MCF 10A (cell line): ENCODE measurements at regions not wholly inside any gene's neighbourhood (a gene's known extent, or its start where the extent isn't known, plus 50 kb on each side); places are given as distances from the start of the nearest gene placed in this dataset.

Experiments
- BruUV-seq: library from RNA; stranded (reverse); fragments of 400-500 nt; replicated peaks from 2 replicates; lab custom pipeline; 2021; lab: Mats Ljungman, UMichigan
- CTCF ChIA-PET: fragments of 300-600 bp; sonication (Branson Sonifier 250); formaldehyde crosslinking; extraction: SDS; loops from one replicate; lab custom pipeline; 2021; ENCODE audit warnings: antibody characterized with exemption, inconsistent platforms; lab: Yijun Ruan, JAX
- POLR2A ChIA-PET: fragments of 300-600, 350-650 bp; sonication (Branson Sonifier 250); formaldehyde crosslinking; extraction: SDS; loops from one replicate; lab custom pipeline; 2020; ENCODE audit warnings: antibody characterized with exemption, inconsistent platforms; lab: Yijun Ruan, JAX
- DNase-seq: peaks from one replicate; pipeline ENCODE4 v3.0.0-alpha.2; 2018; ENCODE audit not compliant: unreplicated experiment
- H3K27ac Mint-ChIP-seq: one replicate; pipeline ENCODE4 v1.8.0; 2022; ENCODE audit warnings: mild to moderate bottlenecking, low read depth, mixed read lengths; ENCODE audit not compliant: unreplicated experiment
- H3K27me3 Mint-ChIP-seq: one replicate; pipeline ENCODE4 v1.8.0; 2022; ENCODE audit warnings: mixed read lengths; ENCODE audit not compliant: insufficient read depth, unreplicated experiment
- H3K36me3 Mint-ChIP-seq: one replicate; pipeline ENCODE4 v1.8.0; 2022; ENCODE audit warnings: mild to moderate bottlenecking, moderate library complexity, mixed read lengths; ENCODE audit not compliant: insufficient read depth, unreplicated experiment
- H3K4me1 Mint-ChIP-seq: one replicate; pipeline ENCODE4 v1.8.0; 2022; ENCODE audit warnings: mixed read lengths; ENCODE audit not compliant: insufficient read depth, unreplicated experiment
- H3K4me3 Mint-ChIP-seq: one replicate; pipeline ENCODE4 v1.8.0; 2022; ENCODE audit warnings: mild to moderate bottlenecking, moderate library complexity, mixed read lengths; ENCODE audit not compliant: unreplicated experiment
- H3K9me3 Mint-ChIP-seq: one replicate; pipeline ENCODE4 v1.8.0; 2022; ENCODE audit warnings: mixed read lengths; ENCODE audit not compliant: unreplicated experiment
- CTCF ChIP-seq: fragments of 200-600 bp; IDR thresholded peaks from one replicate; pipeline ENCODE4 v1.8.0; 2022; ENCODE audit warnings: antibody characterized with exemption, mild to moderate bottlenecking; ENCODE audit not compliant: unreplicated experiment
- intact Hi-C: fragments of 100-400 bp; cut with micrococcal nuclease; formaldehyde crosslinking; loops from 2 replicates; pipeline ENCODE4 v1.14.1; 2022

GRCh38 chr2:120814352-120814751 lies 78.7 kb downstream of the GLI2 start:
- DNase-seq, result no peak
- Mint-ChIP-seq H3K36me3 (no peaks in the 10 kb centered on the region), H3K27ac (no peak overlapping the region), H3K9me3 (no peaks in the 10 kb centered on the region), H3K4me1 (peaks cover 6% of the 10 kb centered on the region), H3K27me3 (peaks cover 33% of the 10 kb centered on the region), H3K4me3 (no peak overlapping the region)
- no TSS peak for BruUV-seq
- no peak for TF ChIP-seq CTCF
- CTCF ChIA-PET, result no interaction called here
- intact Hi-C loops, result no loop called here
- POLR2A ChIA-PET, result no interaction called here

GRCh38 chr2:120815292-120815691 lies 79.6 kb downstream of the GLI2 start:
- DNase-seq, result no peak
- H3K27me3 Mint-ChIP-seq, result peaks cover 33% of the 10 kb centered on the region
- POLR2A ChIA-PET, result no interaction called here
- CTCF ChIA-PET, result interaction anchor here (0.6 kb wide), 1 partner anchor 17 kb away, joined by 3 read pairs; no protein-coding TSS in a partner anchor
- TF ChIP-seq CTCF, result no peak
- H3K36me3 Mint-ChIP-seq, result no peaks in the 10 kb centered on the region
- BruUV-seq, result no TSS peak
- H3K27ac Mint-ChIP-seq, result no peak overlapping the region
- peaks cover 6% of the 10 kb centered on the region for H3K4me1 Mint-ChIP-seq
- no peak overlapping the region for H3K4me3 Mint-ChIP-seq
- intact Hi-C loops, result no loop called here
- no peaks in the 10 kb centered on the region for H3K9me3 Mint-ChIP-seq

- Mint-ChIP-seq H3K27ac (no peak overlapping the region), H3K4me1 (peaks cover 6% of the 10 kb centered on the region), H3K36me3 (no peaks in the 10 kb centered on the region), H3K4me3 (no peak overlapping the region), H3K27me3 (peaks cover 22% of the 10 kb centered on the region), H3K9me3 (no peaks in the 10 kb centered on the region)
- no TSS peak for BruUV-seq
- ChIA-PET CTCF (interaction anchor here (0.6 kb wide), 2 partner anchors 264 to 287 kb away, joined by 3 read pairs; no protein-coding TSS in a partner anchor), POLR2A (interaction anchor here (1.3 kb wide), 1 partner anchor 47 kb away, joined by 4 read pairs; no protein-coding TSS in a partner anchor)
- intact Hi-C loops, result no loop called here
- no peak for TF ChIP-seq CTCF
- DNase-seq, result no peak
These were observed 81.7 kb downstream of the GLI2 start for GRCh38 chr2:120817136-120817955.

- intact Hi-C loops, result no loop called here
- Mint-ChIP-seq H3K4me1 (peaks cover 6% of the 10 kb centered on the region), H3K4me3 (no peak overlapping the region), H3K9me3 (no peaks in the 10 kb centered on the region), H3K27me3 (peaks cover 17% of the 10 kb centered on the region), H3K27ac (no peak overlapping the region), H3K36me3 (no peaks in the 10 kb centered on the region)
- no peak for TF ChIP-seq CTCF
- CTCF ChIA-PET, result interaction anchor here (0.6 kb wide), 1 partner anchor 65 kb away, joined by 3 read pairs; no protein-coding TSS in a partner anchor
- no peak for DNase-seq
- BruUV-seq, result no TSS peak
- POLR2A ChIA-PET, result no interaction called here
These were observed 82.3 kb downstream of the GLI2 start for GRCh38 chr2:120817956-120818325.
